Stomach (tissue), 4 donors: ENCODE measurements at regions not wholly inside any gene's neighbourhood (a gene's known extent, or its start where the extent isn't known, plus 50 kb on each side); places are given as distances from the start of the nearest gene placed in this dataset.

Experiments
- POLR2A ChIP-seq, 4 donors: fragments of 450-650 bp; IDR thresholded peaks; one replicate each; pipeline ENCODE4 v1.6.1; 2016; ENCODE audit warnings: antibody characterized with exemption in 4 of 4, control low read depth in 2 of 4, mild to moderate bottlenecking in 1 of 4, moderate library complexity in 1 of 4
- POLR2AphosphoS5 ChIP-seq, 3 donors: sonication (generic); formaldehyde crosslinking; IDR thresholded peaks; one replicate each; pipeline ENCODE4 v1.6.1; 2016; ENCODE audit warnings: antibody characterized with exemption in 3 of 3
- TF ChIP-seq, protein P1 (sequence below), 7 experiments: fragments of 450-650 bp in 4 of 7; fragments of 200-600 bp in 3 of 7; sonication (generic) in 3 of 7; IDR thresholded peaks; one replicate each; pipeline ENCODE4 v1.5.1; 2016 to 2019; ENCODE audit warnings: antibody characterized with exemption in 7 of 7, control low read depth in 2 of 7, mild to moderate bottlenecking in 1 of 7

DNA sequence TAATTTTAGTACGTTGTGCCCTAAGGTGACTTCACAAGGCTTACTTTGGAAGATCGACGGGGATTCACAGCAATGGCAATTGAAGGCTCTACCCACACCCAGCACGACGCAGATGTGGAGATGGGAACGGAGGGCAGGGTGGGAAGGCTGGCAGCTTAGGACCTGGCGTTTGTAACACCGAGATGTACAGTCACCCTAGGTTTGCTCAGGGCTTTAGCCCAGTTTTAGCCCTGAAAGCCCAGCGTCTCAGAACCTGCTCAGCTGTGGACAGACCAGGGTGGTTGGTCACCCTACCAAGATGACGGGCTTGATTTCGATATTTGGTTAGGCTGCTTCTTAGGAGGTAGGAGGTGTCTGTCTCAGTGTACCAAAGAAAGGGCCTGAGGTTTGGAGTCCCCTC lies 100.5 kb upstream of the MED13L start:
- TF ChIP-seq POLR2A (IDR thresholded peaks at IDR 0.05) (no peak), POLR2AphosphoS5 (IDR thresholded peaks at IDR 0.05) (no peak)
- TF ChIP-seq, protein P1, sequence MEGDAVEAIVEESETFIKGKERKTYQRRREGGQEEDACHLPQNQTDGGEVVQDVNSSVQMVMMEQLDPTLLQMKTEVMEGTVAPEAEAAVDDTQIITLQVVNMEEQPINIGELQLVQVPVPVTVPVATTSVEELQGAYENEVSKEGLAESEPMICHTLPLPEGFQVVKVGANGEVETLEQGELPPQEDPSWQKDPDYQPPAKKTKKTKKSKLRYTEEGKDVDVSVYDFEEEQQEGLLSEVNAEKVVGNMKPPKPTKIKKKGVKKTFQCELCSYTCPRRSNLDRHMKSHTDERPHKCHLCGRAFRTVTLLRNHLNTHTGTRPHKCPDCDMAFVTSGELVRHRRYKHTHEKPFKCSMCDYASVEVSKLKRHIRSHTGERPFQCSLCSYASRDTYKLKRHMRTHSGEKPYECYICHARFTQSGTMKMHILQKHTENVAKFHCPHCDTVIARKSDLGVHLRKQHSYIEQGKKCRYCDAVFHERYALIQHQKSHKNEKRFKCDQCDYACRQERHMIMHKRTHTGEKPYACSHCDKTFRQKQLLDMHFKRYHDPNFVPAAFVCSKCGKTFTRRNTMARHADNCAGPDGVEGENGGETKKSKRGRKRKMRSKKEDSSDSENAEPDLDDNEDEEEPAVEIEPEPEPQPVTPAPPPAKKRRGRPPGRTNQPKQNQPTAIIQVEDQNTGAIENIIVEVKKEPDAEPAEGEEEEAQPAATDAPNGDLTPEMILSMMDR (IDR thresholded peaks at IDR 0.05) = no peak
